NCI-H460 (cell line): ENCODE measurements at regions not wholly inside any gene's neighbourhood (a gene's known extent, or its start where the extent isn't known, plus 50 kb on each side); places are given as distances from the start of the nearest gene placed in this dataset.

Experiments used
- DNase-seq: peaks from one replicate; pipeline ENCODE4 v3.0.0-alpha.2; 2016; ENCODE audit warnings: low read depth; ENCODE audit errors: extremely low read depth

DNA sequence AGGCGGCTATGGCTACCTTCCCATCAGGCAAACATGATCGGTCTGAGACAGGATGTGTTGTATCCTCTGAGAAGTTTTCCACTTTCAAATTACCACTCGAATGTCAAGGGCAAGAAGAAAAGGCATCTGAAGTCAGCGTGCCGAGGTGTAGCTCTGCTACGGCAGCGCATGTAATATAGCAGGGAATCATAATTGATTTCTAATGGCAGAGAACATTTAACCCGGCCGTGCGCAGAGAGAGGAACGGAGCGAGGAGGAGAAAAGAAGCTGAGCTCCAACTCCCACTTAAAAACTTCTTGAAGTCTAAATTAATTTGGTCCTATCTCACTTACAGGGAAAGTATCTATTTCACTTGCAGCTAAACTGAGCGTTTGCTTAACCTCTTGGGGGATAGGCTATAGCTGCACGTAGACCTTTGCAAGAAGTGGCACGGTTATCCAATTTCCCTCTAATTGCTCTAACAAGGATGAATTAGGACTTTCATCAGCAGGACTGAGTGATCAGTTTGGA lies 137.3 kb upstream of the KIRREL3 start:
- DNase-seq, result no peak

DNA sequence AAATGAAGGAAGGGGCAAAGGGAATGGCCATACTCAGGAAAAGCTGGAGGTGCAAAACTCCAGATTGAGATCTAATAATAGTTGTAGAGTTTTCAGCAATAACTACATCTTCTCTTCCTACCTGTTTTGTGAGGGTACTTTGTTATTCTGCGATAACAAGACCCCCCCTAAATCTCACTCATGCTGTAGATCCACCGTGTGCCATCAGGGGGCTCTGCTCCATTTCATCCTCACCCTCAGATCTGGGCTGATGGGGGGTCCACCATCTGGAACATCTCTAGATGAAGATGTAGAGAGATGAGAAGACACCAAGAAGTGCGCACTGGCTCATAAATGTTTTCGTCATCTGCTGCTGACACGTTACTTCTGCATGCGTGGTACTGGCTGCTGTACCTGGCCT lies 135.9 kb upstream of the KIRREL3 start:
- DNase-seq, result no peak

DNA sequence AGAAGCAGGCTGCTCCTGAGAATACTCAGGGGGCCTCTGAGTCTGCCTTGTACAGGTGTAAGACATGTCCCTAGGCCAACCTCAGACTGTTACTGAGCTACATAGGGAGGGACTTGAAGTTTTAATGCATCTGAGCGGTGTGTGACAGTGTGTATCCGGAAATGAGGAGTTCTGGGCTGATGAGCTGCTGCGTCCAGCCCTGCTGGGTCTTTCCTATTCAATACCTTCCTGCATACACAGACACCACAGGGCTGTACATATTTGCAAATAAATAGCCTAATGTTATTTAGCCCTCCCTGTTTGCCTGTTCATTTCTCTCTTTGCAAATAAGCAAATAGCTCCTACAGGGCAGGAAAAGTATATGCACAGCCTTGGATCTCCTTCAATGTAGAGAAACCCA lies 134.7 kb upstream of the KIRREL3 start:
- DNase-seq, result no peak

DNA sequence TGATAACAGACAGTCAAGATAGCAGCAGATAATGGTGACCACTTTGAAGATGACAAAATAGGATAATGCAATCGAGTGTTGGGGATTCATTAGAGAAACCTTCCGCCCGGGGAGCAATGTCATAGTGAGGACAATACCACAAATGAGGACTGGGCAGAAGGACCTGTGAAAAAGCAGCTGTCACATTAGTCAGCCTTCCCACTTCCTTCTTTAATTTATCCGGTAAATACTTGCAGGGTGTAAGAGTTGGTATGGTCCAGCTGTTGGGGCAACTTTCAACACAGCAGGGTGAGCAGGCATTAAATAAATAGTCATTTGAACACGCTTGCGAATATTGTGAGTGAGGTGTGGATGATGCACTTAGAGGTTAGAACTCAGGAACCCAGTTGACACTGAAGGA lies 132.5 kb upstream of the KIRREL3 start:
- DNase-seq, result no peak

DNA sequence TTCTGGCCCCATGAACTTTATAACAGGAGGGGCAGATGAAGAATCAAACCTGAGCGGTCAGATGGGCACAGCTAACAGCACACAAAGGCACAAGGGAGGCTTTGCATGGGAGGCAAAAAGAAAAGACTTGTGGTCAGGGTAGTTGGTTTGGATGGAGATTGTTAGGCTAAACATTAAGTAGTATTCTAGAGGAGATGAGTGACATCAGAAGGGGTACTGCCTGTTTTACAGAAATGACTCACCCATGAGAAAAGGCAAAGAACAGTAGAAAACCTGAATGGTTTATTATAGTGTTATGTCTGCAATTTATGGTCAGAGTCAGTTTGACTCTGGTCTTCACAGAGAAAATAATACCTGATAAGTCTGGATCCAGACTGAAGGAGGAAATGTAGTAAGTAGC lies 129.8 kb upstream of the KIRREL3 start:
- no peak for DNase-seq

DNA sequence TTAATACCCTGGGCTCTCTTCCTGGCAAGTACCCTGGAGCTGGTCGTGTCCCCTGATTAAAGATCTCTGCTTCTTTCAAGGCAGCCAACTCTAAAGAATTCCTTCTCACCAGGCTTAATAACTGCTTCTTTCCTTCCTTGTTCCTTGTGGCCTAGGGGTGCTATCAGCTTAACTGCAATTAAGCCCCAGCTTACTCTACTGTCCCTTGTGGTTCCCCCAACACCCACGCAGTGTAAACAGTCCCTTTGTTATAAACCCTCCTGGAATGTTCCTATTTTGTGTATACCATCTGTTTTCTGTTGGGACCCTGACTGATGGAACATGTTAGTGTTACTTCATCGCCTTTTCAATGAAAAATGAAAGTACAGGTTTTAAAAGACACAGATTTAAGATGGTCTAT lies 126.4 kb upstream of the KIRREL3 start:
- no peak for DNase-seq

DNA sequence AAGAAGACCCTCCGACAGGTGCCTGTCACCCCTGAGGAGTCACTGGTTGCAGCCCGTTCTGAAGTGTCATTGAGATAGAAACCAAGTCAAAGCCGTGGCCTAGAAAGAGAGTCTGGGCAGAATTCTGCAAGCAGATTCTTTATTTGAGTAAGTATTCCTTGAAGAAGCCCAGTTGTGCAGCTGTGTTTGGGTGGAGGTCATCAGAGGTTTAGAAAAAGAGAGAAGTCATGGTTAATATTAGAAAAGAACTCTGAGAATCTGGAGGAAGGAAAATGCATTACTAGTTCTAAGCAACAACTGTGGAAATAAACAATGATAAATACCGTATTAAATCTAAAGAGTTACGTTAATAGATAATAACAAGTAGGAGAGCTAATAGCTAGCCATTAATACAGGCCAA lies 118.8 kb upstream of the KIRREL3 start:
- DNase-seq, result no peak

DNA sequence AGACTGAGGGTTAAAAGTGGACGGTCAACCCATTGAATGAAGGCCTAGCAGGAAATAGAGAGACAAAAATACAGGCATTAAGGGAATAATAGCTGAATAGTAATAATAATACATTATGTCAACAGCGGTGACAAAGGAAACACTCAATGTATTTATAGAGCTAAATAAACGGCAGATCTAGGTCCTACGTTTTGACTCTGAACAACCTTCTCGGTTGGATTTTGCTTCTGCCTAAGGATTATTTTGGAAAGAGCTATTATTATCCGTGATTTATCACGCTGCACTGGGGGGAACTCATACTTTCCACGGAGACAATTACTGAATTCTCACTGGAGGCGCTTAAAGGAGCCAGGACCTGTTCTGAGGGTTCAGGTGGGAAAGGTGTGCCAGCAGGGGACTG lies 118.2 kb upstream of the KIRREL3 start:
- DNase-seq, result no peak

DNA sequence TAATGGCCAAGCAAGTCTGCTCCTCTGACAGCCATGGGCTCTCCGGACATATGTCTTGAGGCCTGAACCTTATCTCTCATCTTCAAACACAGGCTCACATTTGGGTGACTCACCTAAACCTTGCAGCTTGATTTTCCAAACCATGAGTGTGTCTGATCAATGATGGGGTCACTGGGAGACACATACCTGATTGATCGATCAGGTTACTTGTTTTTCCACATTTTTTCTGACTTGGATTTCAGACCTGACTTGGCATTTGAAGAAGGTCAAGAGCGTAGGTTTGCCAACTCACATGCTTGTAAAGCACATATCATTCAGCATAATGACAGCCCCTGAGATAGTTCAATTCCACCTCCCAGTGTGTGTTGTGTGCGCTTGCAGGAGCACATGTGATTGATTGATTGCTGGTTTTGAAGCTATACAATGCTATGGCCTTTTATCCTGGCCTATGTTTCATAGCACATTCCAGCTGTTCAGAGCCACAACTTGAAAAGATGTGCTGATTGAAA lies 116.7 kb upstream of the KIRREL3 start:
- no peak for DNase-seq

DNA sequence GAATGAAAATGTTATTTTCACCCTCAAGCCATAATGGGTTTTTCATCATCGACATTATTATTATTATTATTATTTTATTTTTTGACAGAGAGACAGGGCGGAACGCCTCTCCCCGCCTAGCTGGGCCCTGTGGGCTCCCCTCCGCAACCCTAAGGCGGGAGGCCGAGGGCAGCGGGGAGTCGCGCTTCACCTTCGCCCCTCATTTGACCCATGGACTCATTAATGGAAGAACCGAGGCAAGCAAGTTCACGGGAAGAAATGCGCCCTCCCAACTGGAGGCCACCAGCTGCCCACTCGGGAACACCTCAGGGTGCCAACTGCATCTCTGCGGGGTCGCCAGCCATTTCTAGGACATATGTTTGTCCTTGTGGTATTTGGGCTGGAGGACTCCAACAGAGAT lies 115.3 kb upstream of the KIRREL3 start:
- DNase-seq, result no peak

DNA sequence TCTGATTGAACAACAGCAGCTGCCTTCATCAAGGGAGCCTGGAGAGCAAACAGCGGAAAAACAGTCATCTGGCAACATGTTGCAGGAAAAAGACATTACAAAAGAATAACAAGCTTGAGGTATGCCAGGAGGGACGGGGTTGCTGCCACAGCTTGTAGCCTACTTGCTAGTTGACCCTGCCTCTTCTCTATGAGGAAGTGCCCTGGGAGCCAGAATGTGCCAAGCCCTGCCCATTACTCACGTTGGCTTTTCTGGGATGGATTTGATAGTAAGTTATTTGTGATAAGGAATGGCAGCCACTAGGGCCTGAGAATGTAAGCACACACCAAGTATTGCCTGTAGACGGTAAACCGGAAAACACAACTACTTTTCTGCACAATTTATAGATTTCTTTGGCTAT lies 113.5 kb upstream of the KIRREL3 start:
- DNase-seq, result no peak

DNA sequence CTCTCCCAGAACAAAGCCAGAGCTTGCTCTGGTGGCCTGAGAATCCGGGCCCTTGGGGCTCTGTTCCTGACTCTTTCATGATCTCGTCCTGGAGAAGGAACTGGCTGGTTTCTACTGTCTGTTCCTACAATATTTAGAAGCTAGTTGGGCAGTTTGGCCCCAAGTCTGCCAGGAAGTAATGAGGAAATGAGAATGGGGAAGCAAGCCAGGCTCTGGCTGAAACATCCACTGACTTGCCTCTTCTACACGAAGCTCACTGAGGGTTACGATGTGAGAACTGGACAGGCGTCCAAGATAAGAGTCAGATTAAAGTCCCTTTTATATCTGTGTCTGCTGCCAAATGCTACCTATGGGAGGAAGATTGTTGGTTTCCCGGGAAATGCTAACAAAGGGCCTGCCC lies 110.0 kb upstream of the KIRREL3 start:
- no peak for DNase-seq

DNA sequence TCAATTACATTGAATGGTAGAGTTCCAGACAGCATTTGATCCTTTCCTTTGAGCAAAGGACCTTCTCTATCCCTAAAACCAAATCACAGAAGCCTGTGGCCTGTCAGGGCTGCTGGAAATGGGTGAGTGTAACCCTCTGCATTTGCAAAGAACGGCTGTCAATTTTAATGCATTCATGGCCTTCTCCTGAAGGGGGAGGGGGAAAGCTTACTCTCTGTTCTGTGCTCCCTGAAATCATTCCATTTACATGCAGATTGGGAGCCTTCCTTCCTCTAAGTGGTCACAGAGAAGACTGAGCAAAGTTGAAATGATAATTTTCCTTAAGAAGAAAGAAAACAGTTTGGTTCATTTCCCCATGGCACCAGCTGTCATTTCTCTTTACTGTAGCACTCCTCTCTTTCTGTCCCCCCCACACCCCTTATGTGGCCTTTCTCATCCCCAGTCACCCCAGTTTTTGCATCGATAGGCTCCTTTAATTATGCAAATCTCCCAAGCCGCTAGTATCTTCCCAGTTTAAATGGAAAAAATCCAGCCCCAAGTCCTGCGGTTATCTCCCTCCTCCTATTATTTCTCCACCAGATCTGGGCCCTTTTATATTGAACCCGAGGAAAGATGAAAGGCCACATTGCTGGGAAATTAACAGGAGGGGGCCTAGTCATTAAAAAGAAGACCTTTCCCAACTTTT lies 109.4 kb upstream of the KIRREL3 start:
- no peak for DNase-seq

DNA sequence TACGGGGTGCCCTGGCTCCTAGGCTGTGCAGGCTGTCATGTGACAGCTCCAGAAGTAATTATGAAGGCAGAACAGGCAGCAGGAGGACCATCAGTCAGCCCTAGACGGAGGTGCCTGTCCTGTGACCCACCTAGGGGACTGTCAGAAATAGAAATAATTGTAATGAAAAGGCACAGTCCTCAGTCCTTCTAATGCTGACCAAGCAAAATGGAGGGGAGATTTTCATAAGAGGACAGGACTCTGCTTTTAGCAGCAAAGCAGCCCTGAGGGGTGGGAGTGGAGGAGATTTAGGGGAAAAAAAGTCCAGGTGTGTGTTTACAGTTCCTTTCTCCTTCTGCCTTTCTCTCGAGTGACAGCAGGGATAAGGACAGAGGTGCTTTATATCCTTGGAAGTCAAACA lies 108.3 kb upstream of the KIRREL3 start:
- no peak for DNase-seq

DNA sequence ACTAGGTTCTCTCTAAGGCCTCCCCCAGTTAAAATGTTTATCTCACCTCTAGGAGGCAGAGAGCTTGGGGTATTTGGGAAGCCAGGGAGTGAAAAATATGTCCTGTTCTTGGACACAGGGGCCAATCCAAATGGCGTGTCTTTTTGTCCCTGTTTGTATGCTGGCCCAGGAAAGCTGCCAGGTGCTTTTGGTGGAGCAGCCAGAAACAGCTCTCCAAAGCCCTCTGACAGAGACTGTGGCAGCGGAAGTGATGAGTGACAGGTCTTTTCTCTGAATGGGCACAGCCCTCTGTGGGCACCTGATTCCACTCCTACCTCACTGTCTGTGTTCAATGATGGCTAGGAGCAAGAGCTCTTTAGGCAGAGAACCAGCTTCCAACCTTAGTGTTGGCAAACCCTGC lies 106.4 kb upstream of the KIRREL3 start:
- DNase-seq, result no peak

DNA sequence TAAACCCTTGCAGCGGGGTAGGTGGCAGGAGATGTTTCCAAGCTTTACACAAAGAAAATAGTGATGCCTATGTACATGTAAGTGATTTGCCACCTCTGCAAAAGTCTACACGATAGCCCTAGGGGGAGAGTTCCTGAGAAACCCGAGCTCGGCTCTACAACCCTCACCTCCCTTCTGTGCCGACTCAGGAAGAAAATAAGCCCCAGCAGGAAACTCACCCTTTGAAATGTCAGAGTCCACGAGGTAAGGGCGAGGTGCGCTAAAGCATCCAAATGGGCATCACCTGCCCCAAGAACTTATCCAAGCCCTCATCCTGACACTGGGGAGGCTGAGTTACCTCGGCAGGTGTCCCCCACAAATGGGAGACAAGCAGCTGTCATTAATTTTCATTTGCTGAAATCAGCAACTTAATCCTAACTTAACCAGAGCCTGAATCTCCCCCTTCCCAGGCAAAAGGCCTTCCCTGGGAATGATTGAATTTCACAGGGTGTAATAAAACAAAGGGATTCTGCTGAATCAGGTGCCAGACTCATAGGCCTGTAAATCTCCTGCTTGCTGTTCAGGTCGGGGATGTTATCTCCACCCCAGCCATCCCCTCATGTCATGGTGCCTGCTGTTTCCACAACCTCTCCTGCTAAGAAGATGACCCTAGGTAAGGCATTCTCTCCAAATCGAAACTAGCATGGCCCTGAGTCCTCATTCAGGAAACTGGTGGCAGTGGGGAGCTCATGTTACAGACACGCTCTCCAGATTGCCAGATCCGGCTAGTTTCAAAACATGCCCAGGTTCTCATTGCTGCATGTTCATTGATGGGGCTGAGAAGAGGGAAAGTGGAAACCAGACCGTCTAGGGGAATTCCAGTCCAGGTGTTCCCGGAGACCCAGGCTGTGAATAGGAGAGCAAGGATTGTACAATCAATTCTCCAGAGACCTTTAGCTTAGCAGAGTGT lies 105.3 kb upstream of the KIRREL3 start:
- DNase-seq, result no peak

DNA sequence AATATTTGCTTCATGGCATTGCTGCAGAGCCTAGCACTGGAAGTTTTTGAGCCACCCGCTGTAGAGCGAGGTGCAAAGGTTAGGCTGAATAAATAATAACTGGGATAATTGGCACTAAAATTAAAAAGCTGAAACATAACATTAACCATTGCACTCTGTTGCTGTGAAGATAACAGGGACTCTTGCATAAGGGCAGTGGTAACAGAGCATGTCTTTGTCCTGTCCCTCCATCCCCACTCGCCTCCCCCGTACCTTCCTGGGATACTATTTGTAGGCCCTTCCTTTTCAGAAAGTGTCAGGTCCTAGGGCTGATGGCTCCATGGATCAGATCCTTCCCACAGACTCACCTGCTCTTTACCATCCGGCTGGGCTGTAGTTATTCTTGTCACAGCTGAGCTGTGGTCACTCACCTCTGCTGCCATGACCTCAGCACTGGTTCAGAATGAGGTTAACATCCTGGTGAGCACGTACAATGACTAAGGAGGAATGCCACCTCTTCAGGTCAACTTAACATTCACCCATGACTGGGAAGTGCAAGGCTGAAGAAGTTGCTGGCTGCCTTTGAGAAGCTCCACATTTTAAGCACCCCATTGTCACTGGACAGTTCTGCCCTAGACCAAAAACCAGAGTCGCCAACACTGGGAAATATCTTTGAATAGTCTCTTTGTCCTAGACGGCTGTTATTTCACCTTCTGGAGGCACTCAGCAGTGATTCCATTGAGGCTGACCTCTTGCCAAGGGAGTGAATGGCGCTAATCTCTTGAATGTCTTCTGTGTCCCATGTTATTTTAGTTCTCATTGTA lies 103.2 kb upstream of the KIRREL3 start:
- DNase-seq, result no peak

DNA sequence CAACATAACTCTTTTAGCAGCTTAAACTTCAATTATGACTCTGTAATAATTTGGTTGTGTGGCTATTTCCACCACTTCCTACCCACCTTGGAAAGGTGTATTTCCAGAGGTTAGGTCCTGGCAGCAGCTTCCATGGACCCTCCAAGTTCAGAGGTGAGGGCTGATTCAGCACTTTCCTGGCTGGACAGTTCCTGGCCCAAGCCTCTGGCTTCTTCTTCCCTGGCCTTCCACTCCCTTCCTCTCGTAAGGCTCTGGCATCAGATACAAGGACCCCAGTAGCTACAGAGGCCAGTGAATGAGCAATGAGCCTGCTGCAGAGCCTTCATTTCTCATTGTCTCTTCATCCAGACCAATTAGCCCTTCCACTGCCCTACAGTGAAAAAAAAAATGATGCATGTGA lies 98.1 kb upstream of the KIRREL3 start:
- DNase-seq, result no peak

DNA sequence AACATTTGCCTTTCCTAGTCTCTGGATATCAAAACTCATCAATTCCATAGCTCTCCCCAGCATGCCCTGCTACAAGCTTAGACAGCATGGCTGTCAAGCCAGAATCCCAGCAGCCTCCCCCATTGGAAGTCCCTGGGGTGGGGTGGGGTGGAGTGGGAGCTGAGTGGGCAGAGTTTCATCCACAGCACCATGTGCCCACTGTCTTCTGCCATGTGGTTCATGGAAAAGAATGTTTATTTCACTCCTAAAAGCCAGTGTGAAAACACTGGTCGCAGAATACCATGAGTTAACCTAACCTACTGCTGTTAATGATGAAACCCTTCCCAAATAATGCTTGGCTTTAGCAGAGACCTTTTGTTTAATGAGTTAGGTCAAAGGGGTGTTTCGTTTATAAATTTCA lies 80.2 kb upstream of the KIRREL3 start:
- DNase-seq, result no peak

DNA sequence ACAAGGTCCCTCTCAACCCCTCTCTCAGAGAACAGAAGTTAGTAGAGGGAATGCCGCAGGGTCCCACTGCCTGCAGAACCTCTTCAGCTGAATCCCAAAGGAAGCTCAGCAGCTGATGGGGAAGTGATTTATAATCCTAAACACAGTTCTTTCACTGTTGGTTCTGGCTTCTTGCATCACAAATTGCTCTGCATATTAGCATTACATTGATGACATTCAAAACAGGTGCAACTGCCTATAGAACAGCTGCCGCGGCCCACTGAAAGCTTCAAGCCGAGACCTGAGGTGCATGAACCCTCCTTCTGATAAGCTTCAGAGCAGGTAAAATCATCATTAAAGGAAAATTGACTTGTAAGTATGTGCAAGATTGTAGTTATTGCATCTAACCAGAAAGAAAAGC lies 75.2 kb upstream of the KIRREL3 start:
- no peak for DNase-seq

DNA sequence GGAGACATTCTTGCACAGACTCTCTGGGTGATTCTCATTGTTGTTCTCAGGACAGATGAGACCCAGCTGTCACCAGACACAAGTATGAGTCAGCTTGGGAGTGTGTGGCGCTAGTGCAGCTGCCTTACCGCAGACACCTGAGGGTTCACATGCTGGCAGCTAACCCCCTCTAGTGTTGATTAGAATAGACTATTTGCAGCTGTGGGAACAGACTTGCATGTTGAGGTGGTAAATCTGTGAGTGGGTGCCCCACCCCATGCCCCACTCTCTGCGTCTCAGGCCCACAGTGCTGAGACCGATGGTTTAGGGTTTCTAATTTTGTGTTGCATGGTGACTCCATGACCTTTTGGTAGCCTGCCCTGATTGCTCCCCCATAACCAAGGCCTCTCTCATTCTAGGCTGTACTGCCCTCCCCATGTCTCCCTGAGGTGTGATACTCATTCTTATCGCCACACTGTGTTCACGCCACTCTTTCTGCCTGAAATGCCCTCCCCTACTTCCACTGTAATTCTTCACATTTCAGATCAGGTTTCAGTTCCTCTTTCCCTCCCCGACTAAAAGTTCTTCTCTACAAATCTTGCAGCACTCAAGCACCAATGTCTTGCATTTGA lies 73.7 kb upstream of the KIRREL3 start:
- DNase-seq, result no peak
